HG02610 (cell line): ENCODE measurements at regions not wholly inside any gene's neighbourhood (a gene's known extent, or its start where the extent isn't known, plus 50 kb on each side); places are given as distances from the start of the nearest gene placed in this dataset.

Experiments used
- ATAC-seq: cut with Tn5 transposase; IDR thresholded peaks from one replicate; pipeline ENCODE4 v1.9.1; 2021; ENCODE audit warnings: mild to moderate bottlenecking, moderate library complexity; ENCODE audit not compliant: unreplicated experiment

DNA sequence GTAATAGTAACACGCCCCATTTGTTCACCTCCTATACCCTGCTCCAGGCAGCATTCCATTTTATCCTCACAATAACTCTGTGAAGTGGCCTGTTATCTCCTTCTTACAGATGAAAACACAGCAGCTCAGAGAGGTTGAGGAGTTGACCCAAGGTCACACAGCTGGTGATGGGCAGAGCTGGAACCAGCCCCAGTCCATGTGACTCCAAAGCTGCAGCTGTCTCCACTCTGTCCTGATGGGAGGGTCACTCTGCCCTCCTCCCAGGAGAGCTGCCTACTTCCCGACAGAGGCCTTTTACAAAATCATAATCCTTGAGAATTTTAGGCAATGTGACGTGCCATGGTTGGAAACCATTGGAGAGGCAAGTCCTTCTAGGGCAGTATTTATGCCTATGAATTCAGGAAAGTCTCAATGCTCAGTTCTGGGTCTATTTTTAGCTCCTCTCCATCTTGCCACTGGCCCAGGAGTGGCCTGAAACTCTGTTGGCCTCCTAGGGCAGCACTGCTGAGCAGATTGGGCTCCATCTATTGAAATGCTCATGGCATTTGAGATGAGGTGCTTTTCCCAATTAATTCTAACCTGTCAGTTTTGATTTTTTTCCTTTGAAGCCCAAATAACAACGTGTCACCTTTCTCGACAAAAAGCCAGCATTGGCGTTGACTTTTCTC is 50.1 kb upstream of the KCNK12 start:
- ATAC-seq, result no peak
